ENCODE measurements at regions not wholly inside any gene's neighbourhood (a gene's known extent, or its start where the extent isn't known, plus 50 kb on each side); places are given as distances from the start of the nearest gene placed in this dataset.

GRCh38 chr6:146999766-147000165 is 204.5 kb upstream of the STXBP5 start:
- TF ChIP-seq CTCF (IDR thresholded peaks at IDR 0.05; ENCODE audit: borderline replicate concordance, extremely low read depth, low read length, poor library complexity, severe bottlenecking) (no peak), EZH2 (IDR thresholded peaks at IDR 0.05; ENCODE audit: borderline replicate concordance, low read depth, low read length, severe bottlenecking) (no peak)
